ENCODE measurements at regions not wholly inside any gene's neighbourhood (a gene's known extent, or its start where the extent isn't known, plus 50 kb on each side); places are given as distances from the start of the nearest gene placed in this dataset.
A peak's percentile ranks its signal among the peaks of the same experiment; 100 is the strongest.

GRCh38 chr3:43953814-43954692, 263.3 kb downstream of the ABHD5 start:
- Histone ChIP-seq H3K56ac (ENCODE audit: extremely low read depth, insufficient read depth, low read length) (no peak overlapping the region), H3K18ac (ENCODE audit: low read depth, low read length) (no peak overlapping the region), H3K4me1 (ENCODE audit: control insufficient read depth, insufficient read depth, low read length) (no peaks in the 10 kb centered on the region), H3K9me1 (ENCODE audit: insufficient read depth, low read length) (no peaks in the 10 kb centered on the region; the same call in 1 of the 2 replicates), H4K91ac (ENCODE audit: insufficient read depth, low read depth, low read length) (no peak overlapping the region), H2AK5ac (ENCODE audit: low read depth, low read length) (no peak overlapping the region), H2AK9ac (replicated peaks; ENCODE audit: low read depth, low read length, poor library complexity) (no peak overlapping the region), H2AFZ (replicated peaks; ENCODE audit: low read length, poor library complexity) (no peak overlapping the region), H3K79me1 (ENCODE audit: low read depth in 1 of 2, low read length in 2 of 2) (no peaks in the 10 kb centered on the region), H3K9ac (ENCODE audit: low read depth, low read length) (no peak overlapping the region), H3K27ac (ENCODE audit: insufficient read depth, low read length) (no peak overlapping the region), H4K20me1 (ENCODE audit: insufficient read depth, low read length) (no peaks in the 10 kb centered on the region), H3K4ac (ENCODE audit: low read depth, low read length) (no peak overlapping the region), H3K23ac (ENCODE audit: low read depth, low read length) (no peak overlapping the region), H3K27me3 (ENCODE audit: control insufficient read depth, insufficient read depth, low read length) (peaks cover 20% of the 10 kb centered on the region), H4K8ac (ENCODE audit: low read depth in 2 of 2, low read length in 2 of 2) (no peak overlapping the region), H3K4me3 (ENCODE audit: insufficient read depth, low read depth, low read length) (no peak overlapping the region), H2BK120ac (ENCODE audit: low read depth, low read length) (no peak overlapping the region), H4K5ac (ENCODE audit: low read depth, low read length) (no peak overlapping the region), H2BK5ac (ENCODE audit: low read depth, low read length, poor library complexity, severe bottlenecking) (no peak overlapping the region), H3K36me3 (ENCODE audit: control insufficient read depth, insufficient read depth, low read length) (no peaks in the 10 kb centered on the region), H3K4me2 (ENCODE audit: low read depth, low read length) (no peak overlapping the region), H3K14ac (replicated peaks; ENCODE audit: low read depth, low read length) (no peak overlapping the region), H2BK15ac (ENCODE audit: low read depth, low read length) (no peak overlapping the region), H3K9me3 (ENCODE audit: control insufficient read depth, insufficient read depth, low read length) (no peaks in the 10 kb centered on the region), H2BK20ac (ENCODE audit: low read depth, low read length) (no peak overlapping the region)
- DNase-seq (peak; percentile 24), ATAC-seq (ENCODE audit: low read depth) (no peak)
- intact Hi-C loops (cut with micrococcal nuclease), result no loop called here
- 55% methylated on average over 4 of the region's 7 CpGs; no CpG with 5 or more reads in 1 of the 2 experiments for WGBS, 2 experiments (ENCODE audit: extremely low coverage in 2 of 2, insufficient read length in 1 of 2)
- in situ Hi-C loops (cut with MboI; ENCODE audit: low sequenced_read_pairs), result no loop called here
- BruUV-seq (replicated peaks), result no TSS peak
- TF ChIP-seq SMC3 (IDR thresholded peaks at IDR 0.05; ENCODE audit: low read depth, low read length), result no peak
- TF ChIP-seq USF2 (IDR thresholded peaks at IDR 0.05; ENCODE audit: low read depth, low read length), result no peak
- TF ChIP-seq RAD21 (IDR thresholded peaks at IDR 0.05; ENCODE audit: low read length), result no peak
- ChIA-PET POLR2A (ENCODE audit: unreplicated experiment) (no interaction called here), CTCF (no interaction called here)
- dilution Hi-C loops (cut with HindIII; ENCODE audit: low sequenced_read_pairs, unreplicated experiment), result no loop called here

All from IMR-90 (cell line).